ENCODE measurements at regions not wholly inside any gene's neighbourhood (a gene's known extent, or its start where the extent isn't known, plus 50 kb on each side); places are given as distances from the start of the nearest gene placed in this dataset.

DNA sequence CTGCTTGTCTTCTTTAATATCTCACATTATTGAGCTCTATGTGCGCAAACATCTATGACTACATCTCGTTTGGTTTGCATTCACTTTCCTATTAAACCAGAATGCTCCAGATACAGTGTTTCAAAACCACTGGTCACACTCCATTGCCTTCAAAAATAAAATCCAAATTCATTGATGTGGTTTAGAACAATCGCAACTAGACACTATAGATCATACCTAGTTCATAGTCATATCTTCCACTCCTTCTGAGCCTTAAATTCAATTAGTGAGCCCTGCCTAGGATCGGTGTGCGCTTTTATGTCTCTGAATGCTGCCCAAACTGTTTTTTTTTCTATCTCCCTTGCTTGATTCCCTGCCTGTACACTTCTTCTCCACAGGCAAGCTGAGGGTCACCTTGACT, 238.5 kb upstream of the RGPD4 start:
- Histone ChIP-seq H4K20me1 (replicated peaks; ENCODE audit: control insufficient read depth, insufficient read depth, low read length) (no peaks in the 10 kb centered on the region), H3K4me1 (replicated peaks in 1 of 2; ENCODE audit: control insufficient read depth in 2 of 2, insufficient read depth in 2 of 2, low read length in 2 of 2) (no peaks in the 10 kb centered on the region), H3K27ac (ENCODE audit: extremely low read depth, low read depth, low read length) (no peak overlapping the region), H2AFZ (ENCODE audit: low read depth, low read length) (no peak overlapping the region), H3K9ac (ENCODE audit: insufficient read depth in 1 of 2, low read depth in 2 of 2, low read length in 2 of 2) (no peak overlapping the region), H3K27me3 (ENCODE audit: control insufficient read depth in 2 of 2, insufficient read depth in 2 of 2, low read length in 2 of 2) (no peaks in the 10 kb centered on the region), H3K9me3 (replicated peaks; ENCODE audit: control insufficient read depth, insufficient read depth, low read depth, low read length) (no peaks in the 10 kb centered on the region), H3K4me2 (ENCODE audit: insufficient read depth, low read length) (no peak overlapping the region), H3K9me1 (ENCODE audit: control insufficient read depth, insufficient read depth, low read length) (no peaks in the 10 kb centered on the region), H3K4me3 (no peak overlapping the region), H3K36me3 (ENCODE audit: control insufficient read depth, insufficient read depth, low read length) (no peaks in the 10 kb centered on the region), H3K79me2 (ENCODE audit: control insufficient read depth, insufficient read depth, low read length) (no peaks in the 10 kb centered on the region)
- BruUV-seq (replicated peaks): no TSS peak
- 2% methylated on average over 5 of the region's 5 CpGs for WGBS (ENCODE audit: insufficient coverage, low coverage, missing lambda C conversion rate)
- intact Hi-C loops (cut with micrococcal nuclease) (no loop called here), in situ Hi-C loops (cut with MboI) (loop anchor here (25.0 kb wide), 1 partner anchor 224 kb away; no protein-coding TSS in a partner anchor)
- CTCF ChIA-PET (ENCODE audit: low intra/inter-chr PET ratio): no interaction called here
- ATAC-seq: no peak
- POLR2A ChIA-PET: interaction anchor here (0.5 kb wide), 1 partner anchor 12 kb away, joined by 3 read pairs; no protein-coding TSS in a partner anchor
- no peak for TF ChIP-seq CREBBP (IDR thresholded peaks at IDR 0.05; ENCODE audit: low read depth, low read length)
- TF ChIP-seq MECOM (CRISPR knock-in tag; IDR thresholded peaks at IDR 0.05): no peak
- TF ChIP-seq, protein P1, sequence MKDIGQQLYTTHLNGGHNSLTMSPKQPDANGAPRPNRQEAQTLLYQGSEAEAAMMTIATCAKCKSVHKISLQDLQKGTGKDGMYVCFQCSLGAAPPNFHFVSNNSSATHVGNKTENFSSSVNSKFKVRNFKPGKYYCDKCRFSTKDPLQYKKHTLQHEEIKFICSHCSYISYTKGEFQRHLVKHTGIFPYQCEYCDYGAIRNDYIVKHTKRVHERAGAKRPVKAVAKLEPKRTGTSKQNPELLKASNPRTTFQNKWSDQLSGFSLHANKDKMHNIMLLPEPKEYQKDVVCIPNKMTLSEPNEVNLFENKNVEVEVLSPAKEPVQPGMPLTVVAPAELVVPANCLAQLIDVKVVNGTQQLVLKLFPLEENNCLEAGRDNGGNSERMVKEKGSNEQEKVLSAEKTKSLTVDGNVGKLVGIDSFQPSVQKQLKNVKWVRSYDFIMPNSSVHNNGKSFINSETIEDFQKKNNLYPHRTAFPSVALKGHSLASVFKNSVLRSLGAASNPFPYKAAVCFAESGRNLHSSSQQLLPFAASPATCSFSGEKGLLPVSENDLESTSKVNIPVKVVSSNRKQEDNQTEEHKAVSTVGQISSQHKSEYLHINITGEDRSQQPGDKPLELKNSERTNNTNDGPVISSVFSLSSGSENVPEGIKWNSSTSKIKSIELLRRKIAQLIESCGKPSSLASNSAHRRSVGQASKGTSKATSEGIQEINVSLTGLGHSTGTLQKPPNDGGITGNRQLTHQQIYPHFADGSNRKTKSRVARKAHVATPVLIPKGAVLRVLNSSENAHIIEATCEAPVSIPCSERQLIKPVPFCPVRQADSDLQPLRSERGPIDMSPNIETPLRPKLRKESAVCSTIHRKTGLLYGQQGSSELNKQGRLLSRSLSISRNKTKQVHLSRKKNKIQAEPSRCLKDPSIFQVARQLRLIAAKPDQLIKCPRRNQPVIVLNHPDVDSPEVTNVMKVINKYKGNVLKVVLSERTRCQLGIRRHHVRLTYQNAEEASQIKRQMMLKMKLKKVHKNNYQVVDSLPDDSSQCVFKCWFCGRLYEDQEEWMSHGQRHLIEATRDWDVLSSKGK (CRISPR knock-in tag; IDR thresholded peaks at IDR 0.05): no peak
- TF ChIP-seq WHSC1 (IDR thresholded peaks at IDR 0.05; ENCODE audit: low read length): no peak
- TF ChIP-seq BRD9 (IDR thresholded peaks at IDR 0.05; ENCODE audit: low read depth, partially characterized antibody): no peak
- no peak for TF ChIP-seq CHD2 (IDR thresholded peaks at IDR 0.05; ENCODE audit: low read depth, low read length)
- TF ChIP-seq ATF7 (IDR thresholded peaks at IDR 0.05): no peak
- TF ChIP-seq, protein P2, sequence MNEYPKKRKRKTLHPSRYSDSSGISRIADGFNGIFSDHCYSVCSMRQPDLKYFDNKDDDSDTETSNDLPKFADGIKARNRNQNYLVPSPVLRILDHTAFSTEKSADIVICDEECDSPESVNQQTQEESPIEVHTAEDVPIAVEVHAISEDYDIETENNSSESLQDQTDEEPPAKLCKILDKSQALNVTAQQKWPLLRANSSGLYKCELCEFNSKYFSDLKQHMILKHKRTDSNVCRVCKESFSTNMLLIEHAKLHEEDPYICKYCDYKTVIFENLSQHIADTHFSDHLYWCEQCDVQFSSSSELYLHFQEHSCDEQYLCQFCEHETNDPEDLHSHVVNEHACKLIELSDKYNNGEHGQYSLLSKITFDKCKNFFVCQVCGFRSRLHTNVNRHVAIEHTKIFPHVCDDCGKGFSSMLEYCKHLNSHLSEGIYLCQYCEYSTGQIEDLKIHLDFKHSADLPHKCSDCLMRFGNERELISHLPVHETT (CRISPR knock-in tag; conservative IDR thresholded peaks at IDR 0.05 in 1 of 2, IDR thresholded peaks at IDR 0.05 in 1 of 2): no peak
- TF ChIP-seq ZNF280B (CRISPR knock-in tag; IDR thresholded peaks at IDR 0.05): no peak
- TF ChIP-seq ZFPM2 (CRISPR knock-in tag; IDR thresholded peaks at IDR 0.05): no peak
- TF ChIP-seq ZNF175 (CRISPR knock-in tag; IDR thresholded peaks at IDR 0.05; ENCODE audit: low read depth): no peak
- no peak for TF ChIP-seq ZNF24 (IDR thresholded peaks at IDR 0.05)
- no peak for DNase-seq (ENCODE audit: extremely low read depth in 1 of 4, low spot score in 3 of 4)
- no peak for FAIRE-seq

Data from K562 (cell line).